GM12874 (cell line): ENCODE measurements at regions not wholly inside any gene's neighbourhood (a gene's known extent, or its start where the extent isn't known, plus 50 kb on each side); places are given as distances from the start of the nearest gene placed in this dataset.

Experiments
- CTCF ChIP-seq: IDR thresholded peaks from 2 replicates; pipeline ENCODE4 v1.5.1; 2011; ENCODE audit warnings: low read depth, mild to moderate bottlenecking, control low read depth, low read length, moderate library complexity; ENCODE audit not compliant: insufficient read depth

- TF ChIP-seq CTCF: no peak
Observed at GRCh38 chrY:7461873-7462525, 550.4 kb upstream of the AMELY start.

- TF ChIP-seq CTCF: no peak
Observed at GRCh38 chrY:7459802-7460201, 548.2 kb upstream of the AMELY start.

- no peak for TF ChIP-seq CTCF
Observed at GRCh38 chrY:7458301-7459078, 546.9 kb upstream of the AMELY start.

- TF ChIP-seq CTCF: no peak
Observed at GRCh38 chrY:7457286-7458015, 545.9 kb upstream of the AMELY start.

GRCh38 chrY:7455626-7456025 is 544.1 kb upstream of the AMELY start:
- no peak for TF ChIP-seq CTCF

- TF ChIP-seq CTCF: no peak
Observed at GRCh38 chrY:7453336-7453735, 541.8 kb upstream of the AMELY start.

GRCh38 chrY:7452246-7452645 is 540.7 kb upstream of the AMELY start:
- no peak for TF ChIP-seq CTCF
